ENCODE measurements at regions not wholly inside any gene's neighbourhood (a gene's known extent, or its start where the extent isn't known, plus 50 kb on each side); places are given as distances from the start of the nearest gene placed in this dataset.
A peak's percentile ranks its signal among the peaks of the same experiment; 100 is the strongest.
"Not testable (repeated sequence)": the region's sequence is repeated elsewhere in the genome, so short reads cannot be mapped to it uniquely, and the experiment has no call there.

- DNase-seq = no peak
- H3K36me3 ChIP-seq (ENCODE audit: control insufficient read depth in 4 of 4, insufficient read depth in 4 of 4, low read length in 3 of 4) = no peaks in the 10 kb centered on the region
- H3K27me3 ChIP-seq (replicated peaks in 2 of 5; ENCODE audit: control insufficient read depth in 4 of 5, insufficient read depth in 5 of 5, low read length in 4 of 5) = no peaks in the 10 kb centered on the region
- no peaks in the 10 kb centered on the region for H3K9me3 ChIP-seq (ENCODE audit: control extremely low read depth in 1 of 5, control insufficient read depth in 4 of 5, insufficient read depth in 2 of 5, low read depth in 1 of 5, low read length in 4 of 5)
- peak overlapping the region in 1 of 2 experiments; percentile 3 for H3K27ac ChIP-seq (ENCODE audit: insufficient read depth in 1 of 2, low read depth in 1 of 2, low read length in 2 of 2, poor library complexity in 1 of 2, severe bottlenecking in 2 of 2)
- H3K4me3 ChIP-seq (ENCODE audit: control insufficient read depth in 1 of 7, extremely low read depth in 1 of 7, insufficient read depth in 4 of 7, low read depth in 2 of 7, low read length in 6 of 7) = no peak overlapping the region
- POLR2A ChIA-PET = no interaction called here
- WGBS (ENCODE audit: insufficient coverage) = no CpG with 5 or more reads among the region's 7 CpGs
- H3K4me1 ChIP-seq (ENCODE audit: control extremely low read depth in 1 of 4, control insufficient read depth in 4 of 4, insufficient read depth in 4 of 4, low read length in 3 of 4) = peaks cover 0 to 5% (median 2%) of the 10 kb centered on the region in 4 experiments
- CTCF ChIA-PET = interaction anchor here (1.0 kb wide), 2 partner anchors 8 to 10 kb away, joined by 3 to 5 read pairs; no protein-coding TSS in a partner anchor
Observed at GRCh38 chr6:27778625-27779417, 133.4 kb downstream of the OR2B2 start.

- POLR2A ChIA-PET = no interaction called here
- 100% methylated on average over 2 of the region's 11 CpGs for WGBS (ENCODE audit: insufficient coverage)
- CTCF ChIA-PET = interaction anchor here (1.2 kb wide), 1 partner anchor 21 kb away, joined by 3 read pairs; no protein-coding TSS in a partner anchor
Observed at GRCh38 chr6:27777614-27778355, 134.4 kb downstream of the OR2B2 start.

GRCh38 chr6:27777126-27777525, 135.1 kb downstream of the OR2B2 start:
- no peaks in the 10 kb centered on the region for H3K36me3 ChIP-seq (ENCODE audit: control insufficient read depth in 4 of 4, insufficient read depth in 4 of 4, low read length in 3 of 4)
- ChIA-PET CTCF (interaction anchor here (1.2 to 1.9 kb wide), 2 partner anchors 18 to 21 kb away, joined by 3 to 8 read pairs; no protein-coding TSS in a partner anchor), POLR2A (no interaction called here)
- WGBS (ENCODE audit: insufficient coverage) = 99% methylated on average over 6 of the region's 10 CpGs
- DNase-seq = no peak
- peaks cover 0 to 21% (median 13%) of the 10 kb centered on the region in 4 experiments for H3K4me1 ChIP-seq (ENCODE audit: control extremely low read depth in 1 of 4, control insufficient read depth in 4 of 4, insufficient read depth in 4 of 4, low read length in 3 of 4)
- H3K27me3 ChIP-seq (replicated peaks in 2 of 5; ENCODE audit: control insufficient read depth in 4 of 5, insufficient read depth in 5 of 5, low read length in 4 of 5) = no peaks in the 10 kb centered on the region
- no peak overlapping the region for H3K4me3 ChIP-seq (ENCODE audit: control insufficient read depth in 1 of 7, extremely low read depth in 1 of 7, insufficient read depth in 4 of 7, low read depth in 2 of 7, low read length in 6 of 7)
- peak overlapping the region in 1 of 2 experiments; percentile 54 for H3K27ac ChIP-seq (ENCODE audit: insufficient read depth in 1 of 2, low read depth in 1 of 2, low read length in 2 of 2, poor library complexity in 1 of 2, severe bottlenecking in 2 of 2)
- no peaks in the 10 kb centered on the region for H3K9me3 ChIP-seq (ENCODE audit: control extremely low read depth in 1 of 5, control insufficient read depth in 4 of 5, insufficient read depth in 2 of 5, low read depth in 1 of 5, low read length in 4 of 5)

More at GRCh38 chr6:27777614-27778355, 134.4 kb downstream of the OR2B2 start:
- H3K4me1 ChIP-seq (ENCODE audit: control extremely low read depth in 1 of 4, control insufficient read depth in 4 of 4, insufficient read depth in 4 of 4, low read length in 3 of 4) = peaks cover 0 to 15% (median 7%) of the 10 kb centered on the region in 4 experiments
- no peaks in the 10 kb centered on the region for H3K36me3 ChIP-seq (ENCODE audit: control insufficient read depth in 4 of 4, insufficient read depth in 4 of 4, low read length in 3 of 4)
- no peaks in the 10 kb centered on the region for H3K9me3 ChIP-seq (ENCODE audit: control extremely low read depth in 1 of 5, control insufficient read depth in 4 of 5, insufficient read depth in 2 of 5, low read depth in 1 of 5, low read length in 4 of 5)
- no peaks in the 10 kb centered on the region for H3K27me3 ChIP-seq (replicated peaks in 2 of 5; ENCODE audit: control insufficient read depth in 4 of 5, insufficient read depth in 5 of 5, low read length in 4 of 5)
- no peak for DNase-seq
- no peak overlapping the region for H3K4me3 ChIP-seq (ENCODE audit: control insufficient read depth in 1 of 7, extremely low read depth in 1 of 7, insufficient read depth in 4 of 7, low read depth in 2 of 7, low read length in 6 of 7)
- peak overlapping the region in 1 of 2 experiments; percentile 54 for H3K27ac ChIP-seq (ENCODE audit: insufficient read depth in 1 of 2, low read depth in 1 of 2, low read length in 2 of 2, poor library complexity in 1 of 2, severe bottlenecking in 2 of 2)

- 100% methylated on average over 4 of the region's 4 CpGs for WGBS (ENCODE audit: insufficient coverage)
- Histone ChIP-seq H3K4me1 (ENCODE audit: control extremely low read depth in 1 of 4, control insufficient read depth in 4 of 4, insufficient read depth in 4 of 4, low read length in 3 of 4) (peaks cover 0 to 27% (median 19%) of the 10 kb centered on the region in 4 experiments), H3K4me3 (ENCODE audit: control insufficient read depth in 1 of 7, extremely low read depth in 1 of 7, insufficient read depth in 4 of 7, low read depth in 2 of 7, low read length in 6 of 7) (no peak overlapping the region), H3K9me3 (ENCODE audit: control extremely low read depth in 1 of 5, control insufficient read depth in 4 of 5, insufficient read depth in 2 of 5, low read depth in 1 of 5, low read length in 4 of 5) (no peaks in the 10 kb centered on the region), H3K36me3 (ENCODE audit: control insufficient read depth in 4 of 4, insufficient read depth in 4 of 4, low read length in 3 of 4) (no peaks in the 10 kb centered on the region), H3K27me3 (replicated peaks in 2 of 5; ENCODE audit: control insufficient read depth in 4 of 5, insufficient read depth in 5 of 5, low read length in 4 of 5) (no peaks in the 10 kb centered on the region), H3K27ac (ENCODE audit: insufficient read depth in 1 of 2, low read depth in 1 of 2, low read length in 2 of 2, poor library complexity in 1 of 2, severe bottlenecking in 2 of 2) (no peak overlapping the region)
- DNase-seq = no peak
- ChIA-PET POLR2A (no interaction called here), CTCF (interaction anchor here (1.0 to 1.9 kb wide), 3 partner anchors 13 to 19 kb away, joined by 3 to 8 read pairs (median 4); no protein-coding TSS in a partner anchor)
Observed at GRCh38 chr6:27776504-27776903, 135.7 kb downstream of the OR2B2 start.

- no peaks in the 10 kb centered on the region for H3K36me3 ChIP-seq (ENCODE audit: control insufficient read depth in 4 of 4, insufficient read depth in 4 of 4, low read length in 3 of 4)
- no peaks in the 10 kb centered on the region for H3K27me3 ChIP-seq (replicated peaks in 2 of 5; ENCODE audit: control insufficient read depth in 4 of 5, insufficient read depth in 5 of 5, low read length in 4 of 5)
- H3K4me3 ChIP-seq (ENCODE audit: control insufficient read depth in 1 of 7, extremely low read depth in 1 of 7, insufficient read depth in 4 of 7, low read depth in 2 of 7, low read length in 6 of 7) = no peak overlapping the region
- ChIA-PET POLR2A (no interaction called here), CTCF (interaction anchor here (1.0 to 1.9 kb wide), 3 partner anchors 13 to 20 kb away, joined by 3 to 8 read pairs (median 4); no protein-coding TSS in a partner anchor)
- DNase-seq = peak in 1 of 3 donors; percentile 38
- 99% methylated on average over 9 of the region's 9 CpGs for WGBS (ENCODE audit: insufficient coverage)
- peaks cover 2 to 35% (median 26%) of the 10 kb centered on the region in 4 experiments for H3K4me1 ChIP-seq (ENCODE audit: control extremely low read depth in 1 of 4, control insufficient read depth in 4 of 4, insufficient read depth in 4 of 4, low read length in 3 of 4)
- H3K27ac ChIP-seq (ENCODE audit: insufficient read depth in 1 of 2, low read depth in 1 of 2, low read length in 2 of 2, poor library complexity in 1 of 2, severe bottlenecking in 2 of 2) = no peak overlapping the region
- no peaks in the 10 kb centered on the region for H3K9me3 ChIP-seq (ENCODE audit: control extremely low read depth in 1 of 5, control insufficient read depth in 4 of 5, insufficient read depth in 2 of 5, low read depth in 1 of 5, low read length in 4 of 5)
Observed at GRCh38 chr6:27775796-27776184, 136.4 kb downstream of the OR2B2 start.

GRCh38 chr6:27775138-27775795, 136.9 kb downstream of the OR2B2 start:
- POLR2A ChIA-PET; H3K4me3 ChIP-seq (ENCODE audit: control insufficient read depth in 1 of 7, extremely low read depth in 1 of 7, insufficient read depth in 4 of 7, low read depth in 2 of 7, low read length in 6 of 7); H3K27me3 ChIP-seq (replicated peaks in 2 of 5; ENCODE audit: control insufficient read depth in 4 of 5, insufficient read depth in 5 of 5, low read length in 4 of 5); H3K36me3 ChIP-seq (ENCODE audit: control insufficient read depth in 4 of 4, insufficient read depth in 4 of 4, low read length in 3 of 4); H3K9me3 ChIP-seq (ENCODE audit: control extremely low read depth in 1 of 5, control insufficient read depth in 4 of 5, insufficient read depth in 2 of 5, low read depth in 1 of 5, low read length in 4 of 5); H3K27ac ChIP-seq (ENCODE audit: insufficient read depth in 1 of 2, low read depth in 1 of 2, low read length in 2 of 2, poor library complexity in 1 of 2, severe bottlenecking in 2 of 2); DNase-seq: not testable (repeated sequence)
- WGBS (ENCODE audit: insufficient coverage) = 100% methylated on average over 1 of the region's 5 CpGs
- peaks cover 2 to 36% (median 27%) of the 10 kb centered on the region in 4 experiments for H3K4me1 ChIP-seq (ENCODE audit: control extremely low read depth in 1 of 4, control insufficient read depth in 4 of 4, insufficient read depth in 4 of 4, low read length in 3 of 4)
- CTCF ChIA-PET = interaction anchor here (1.0 to 1.9 kb wide), 3 partner anchors 14 to 20 kb away, joined by 3 to 8 read pairs (median 4); no protein-coding TSS in a partner anchor

Measured in common myeloid progenitor, CD34-positive (primary cell).